Hepatocyte (in vitro differentiated cells): ENCODE measurements at regions not wholly inside any gene's neighbourhood (a gene's known extent, or its start where the extent isn't known, plus 50 kb on each side); places are given as distances from the start of the nearest gene placed in this dataset.

Experiments used
- DNase-seq: peaks from one replicate; pipeline ENCODE4 v3.0.0-alpha.2; 2016; ENCODE audit warnings: low spot score
- H2AFZ ChIP-seq: fragments of 200-600 bp; sonication (generic); 2 replicates; pipeline ENCODE4 v1.6.0; 2016; ENCODE audit warnings: antibody characterized with exemption, mild to moderate bottlenecking
- H3K27ac ChIP-seq: fragments of 200-600 bp; sonication (generic); 2 replicates; pipeline ENCODE4 v1.5.1; 2016; ENCODE audit warnings: mild to moderate bottlenecking
- H3K27me3 ChIP-seq: fragments of 200-600 bp; sonication (generic); 2 replicates; pipeline ENCODE4 v1.6.1; 2016
- H3K36me3 ChIP-seq: fragments of 200-600 bp; sonication (generic); replicated peaks from 2 replicates; pipeline ENCODE4 v1.5.1; 2016; ENCODE audit warnings: low read depth; ENCODE audit not compliant: insufficient read depth
- H3K4me1 ChIP-seq: fragments of 200-600 bp; sonication (generic); 2 replicates; pipeline ENCODE4 v1.5.1; 2016; ENCODE audit warnings: mild to moderate bottlenecking, moderate library complexity; ENCODE audit not compliant: insufficient read depth
- H3K4me2 ChIP-seq: fragments of 200-600 bp; sonication (generic); 2 replicates; pipeline ENCODE4 v1.6.0; 2016
- H3K4me3 ChIP-seq: fragments of 200-600 bp; sonication (generic); 2 replicates; pipeline ENCODE4 v1.5.1; 2016; ENCODE audit warnings: mild to moderate bottlenecking
- H3K79me2 ChIP-seq: fragments of 200-600 bp; sonication (generic); 2 replicates; pipeline ENCODE4 v1.6.0; 2017; ENCODE audit warnings: mild to moderate bottlenecking
- H3K9me2 ChIP-seq: fragments of 200-600 bp; sonication (generic); replicated peaks from 2 replicates; pipeline ENCODE4 v1.6.0; 2017; ENCODE audit warnings: mild to moderate bottlenecking; ENCODE audit not compliant: insufficient read depth
- H3K9me3 ChIP-seq: fragments of 200-600 bp; sonication (generic); 2 replicates; pipeline ENCODE4 v1.5.1; 2016; ENCODE audit warnings: low read depth, mild to moderate bottlenecking
- H4K20me1 ChIP-seq: fragments of 200-600 bp; sonication (generic); 2 replicates; pipeline ENCODE4 v1.6.0; 2016; ENCODE audit warnings: mild to moderate bottlenecking; ENCODE audit not compliant: insufficient read depth, poor library complexity, severe bottlenecking
- CTCF ChIP-seq: fragments of 200-600 bp; sonication (generic); IDR thresholded peaks from 2 replicates; pipeline ENCODE4 v1.5.1; 2016; ENCODE audit warnings: antibody characterized with exemption, mild to moderate bottlenecking; ENCODE audit not compliant: poor library complexity
- EZH2 ChIP-seq: fragments of 200-600 bp; sonication (generic); IDR thresholded peaks from 2 replicates; pipeline ENCODE4 v1.6.1; 2016; ENCODE audit warnings: antibody characterized with exemption, mild to moderate bottlenecking, borderline replicate concordance
- EZH2phosphoT487 ChIP-seq: fragments of 200-600 bp; sonication (generic); IDR thresholded peaks from one replicate; pipeline ENCODE4 v1.6.1; 2018; ENCODE audit warnings: antibody characterized with exemption, mild to moderate bottlenecking, low read depth, moderate library complexity; ENCODE audit not compliant: unreplicated experiment, severe bottlenecking
- WGBS: methylation state at CpG from one replicate; pipeline ENCODE4 v1.1.6; 2016; ENCODE audit warnings: low lambda C conversion rate; ENCODE audit errors: missing lambda C conversion rate; 5-methylcytosine and 5-hydroxymethylcytosine counted together

GRCh38 chr3:148591525-148591924, 106.2 kb upstream of the AGTR1 start:
- H3K4me2 ChIP-seq, result no peak overlapping the region

DNA sequence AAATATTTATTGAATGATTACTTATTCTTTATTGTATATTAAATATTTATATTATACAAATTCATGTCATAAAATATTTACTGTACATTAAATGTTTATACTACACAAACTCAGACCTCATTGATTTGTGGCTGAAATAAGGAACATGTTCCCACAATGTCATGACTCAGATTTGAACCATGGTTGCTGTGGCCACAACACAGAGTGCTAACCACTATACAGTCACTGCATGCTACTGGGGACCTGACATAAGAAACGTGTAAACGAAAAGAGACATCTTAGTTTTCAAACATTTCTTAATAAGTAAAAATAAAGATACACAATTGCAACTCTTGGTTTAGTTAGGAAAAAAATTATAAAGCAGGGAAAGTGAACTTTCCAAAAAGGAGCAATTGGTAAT, 99.1 kb upstream of the AGTR1 start:
- DNase-seq, result no peak
- H3K9me3 ChIP-seq, result no peaks in the 10 kb centered on the region
- no peaks in the 10 kb centered on the region for H3K27me3 ChIP-seq
- H3K36me3 ChIP-seq, result no peaks in the 10 kb centered on the region
- H4K20me1 ChIP-seq, result no peaks in the 10 kb centered on the region
- no peaks in the 10 kb centered on the region for H3K79me2 ChIP-seq
- TF ChIP-seq EZH2, result no peak
- TF ChIP-seq CTCF, result no peak
- no peak for TF ChIP-seq EZH2phosphoT487
- H3K4me1 ChIP-seq, result peaks cover 23% of the 10 kb centered on the region
- H3K4me2 ChIP-seq, result no peak overlapping the region
- H2AFZ ChIP-seq, result no peak overlapping the region
- no peak overlapping the region for H3K27ac ChIP-seq
- H3K9me2 ChIP-seq, result no peaks in the 10 kb centered on the region
- no peak overlapping the region for H3K4me3 ChIP-seq
- WGBS, result 88% methylated on average over 2 of the region's 2 CpGs

More at GRCh38 chr3:148591525-148591924, 106.2 kb upstream of the AGTR1 start:
- Histone ChIP-seq H3K36me3 (no peaks in the 10 kb centered on the region), H2AFZ (no peak overlapping the region), H3K9me2 (no peaks in the 10 kb centered on the region), H3K79me2 (no peaks in the 10 kb centered on the region), H3K9me3 (no peaks in the 10 kb centered on the region), H3K4me3 (no peak overlapping the region), H3K27me3 (no peaks in the 10 kb centered on the region), H4K20me1 (no peaks in the 10 kb centered on the region), H3K4me1 (no peaks in the 10 kb centered on the region), H3K27ac (no peak overlapping the region)
- no peak for DNase-seq
- 94% methylated on average over 3 of the region's 3 CpGs for WGBS
- TF ChIP-seq EZH2 (no peak), CTCF (no peak), EZH2phosphoT487 (no peak)

GRCh38 chr3:148599481-148599880, 98.2 kb upstream of the AGTR1 start:
- TF ChIP-seq EZH2phosphoT487 (no peak), EZH2 (no peak), CTCF (no peak)
- H3K27me3 ChIP-seq, result no peaks in the 10 kb centered on the region
- H3K79me2 ChIP-seq, result no peaks in the 10 kb centered on the region
- WGBS, result 74% methylated on average over 5 of the region's 5 CpGs
- DNase-seq, result peak; percentile 23
- peaks cover 31% of the 10 kb centered on the region for H3K4me1 ChIP-seq
- H3K27ac ChIP-seq, result peak overlapping the region; percentile 80
- H3K9me3 ChIP-seq, result no peaks in the 10 kb centered on the region
- H4K20me1 ChIP-seq, result no peaks in the 10 kb centered on the region
- H3K4me2 ChIP-seq, result no peak overlapping the region
- H3K36me3 ChIP-seq, result no peaks in the 10 kb centered on the region
- no peak overlapping the region for H3K4me3 ChIP-seq
- H3K9me2 ChIP-seq, result no peaks in the 10 kb centered on the region
- no peak overlapping the region for H2AFZ ChIP-seq

DNA sequence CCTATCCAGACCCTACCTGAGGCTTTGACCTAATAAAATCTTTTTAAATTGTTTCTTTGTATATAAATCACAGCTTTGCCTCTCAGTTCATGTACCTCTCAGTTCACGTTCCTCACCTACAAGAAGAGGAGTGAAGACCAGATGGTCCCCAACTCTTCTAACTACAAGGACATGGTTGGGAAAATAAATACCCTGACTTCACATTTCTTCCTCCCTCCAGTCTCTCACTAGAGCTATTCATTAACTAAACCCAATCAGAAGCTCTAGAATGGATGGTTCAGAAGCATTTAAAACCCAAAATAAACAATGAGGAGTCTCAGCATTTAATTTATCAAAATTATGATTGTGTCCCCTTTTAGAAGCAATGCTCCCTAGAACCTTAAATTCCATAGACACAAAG, 97.3 kb upstream of the AGTR1 start:
- WGBS, result 45% methylated on average over 1 of the region's 1 CpG
- H3K4me1 ChIP-seq, result peaks cover 32% of the 10 kb centered on the region
- H3K4me2 ChIP-seq, result peak overlapping the region; percentile 55
- no peaks in the 10 kb centered on the region for H4K20me1 ChIP-seq
- H3K27me3 ChIP-seq, result no peaks in the 10 kb centered on the region
- DNase-seq, result no peak
- H3K9me3 ChIP-seq, result no peaks in the 10 kb centered on the region
- H3K36me3 ChIP-seq, result no peaks in the 10 kb centered on the region
- H2AFZ ChIP-seq, result no peak overlapping the region
- H3K9me2 ChIP-seq, result no peaks in the 10 kb centered on the region
- no peak overlapping the region for H3K4me3 ChIP-seq
- no peaks in the 10 kb centered on the region for H3K79me2 ChIP-seq
- peak overlapping the region; percentile 80 for H3K27ac ChIP-seq
- no peak for TF ChIP-seq EZH2
- TF ChIP-seq EZH2phosphoT487, result no peak
- no peak for TF ChIP-seq CTCF
